ENCODE measurements at regions not wholly inside any gene's neighbourhood (a gene's known extent, or its start where the extent isn't known, plus 50 kb on each side); places are given as distances from the start of the nearest gene placed in this dataset.

DNA sequence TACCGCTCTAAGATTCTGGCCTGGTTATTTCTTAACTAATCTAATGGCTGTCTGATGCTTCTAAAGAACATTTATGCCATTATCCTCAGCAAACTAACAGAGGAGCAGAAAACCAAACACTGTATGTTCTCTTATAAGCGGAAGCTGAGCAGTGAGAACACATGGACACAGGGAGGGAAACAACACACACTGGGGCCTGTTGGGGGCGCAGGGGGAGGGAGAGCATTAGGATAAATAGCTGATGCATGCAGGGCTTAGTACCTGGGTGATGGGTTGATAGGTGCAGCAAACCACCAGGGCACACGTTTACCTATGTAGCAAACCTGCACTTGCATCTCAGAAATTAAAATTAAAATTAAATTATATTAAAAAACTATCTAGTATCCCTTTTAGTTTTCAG is 853.5 kb downstream of the GATA3 start:
- Histone ChIP-seq H3K27ac (ENCODE audit: low read length) (no peak overlapping the region), H3K4me1 (ENCODE audit: control insufficient read depth in 1 of 2, extremely low read depth in 1 of 2, insufficient read depth in 2 of 2, low read length in 2 of 2) (no peaks in the 10 kb centered on the region), H3K4me3 (ENCODE audit: control insufficient read depth in 1 of 2, extremely low read depth in 1 of 2, low read length in 1 of 2) (no peak overlapping the region), H3K27me3 (replicated peaks in 1 of 2; ENCODE audit: control insufficient read depth in 2 of 2, extremely low read depth in 1 of 2, insufficient read depth in 2 of 2, low read length in 1 of 2) (no peaks in the 10 kb centered on the region), H3K36me3 (ENCODE audit: control insufficient read depth in 2 of 2, extremely low read depth in 1 of 2, insufficient read depth in 1 of 2, low read length in 1 of 2) (no peaks in the 10 kb centered on the region), H3K9me3 (no peaks in the 10 kb centered on the region)
- H3K4me1 Mint-ChIP-seq: no peaks in the 10 kb centered on the region
- CTCF ChIA-PET: no interaction called here
- no peak for DNase-seq
- peaks cover 0 to 3% (median 0%) of the 10 kb centered on the region in 3 donors for H3K9me3 Mint-ChIP-seq
- no peaks in the 10 kb centered on the region for H3K27me3 Mint-ChIP-seq
- 100% methylated on average over 2 of the region's 4 CpGs for WGBS (ENCODE audit: insufficient coverage)
- no peak for ATAC-seq (replicated peaks in 1 of 4)
- H3K27ac Mint-ChIP-seq: no peak overlapping the region
- POLR2A ChIA-PET: no interaction called here
- peaks cover 3% of the 10 kb centered on the region for H3K36me3 Mint-ChIP-seq
- H3K4me3 Mint-ChIP-seq: no peak overlapping the region

DNA sequence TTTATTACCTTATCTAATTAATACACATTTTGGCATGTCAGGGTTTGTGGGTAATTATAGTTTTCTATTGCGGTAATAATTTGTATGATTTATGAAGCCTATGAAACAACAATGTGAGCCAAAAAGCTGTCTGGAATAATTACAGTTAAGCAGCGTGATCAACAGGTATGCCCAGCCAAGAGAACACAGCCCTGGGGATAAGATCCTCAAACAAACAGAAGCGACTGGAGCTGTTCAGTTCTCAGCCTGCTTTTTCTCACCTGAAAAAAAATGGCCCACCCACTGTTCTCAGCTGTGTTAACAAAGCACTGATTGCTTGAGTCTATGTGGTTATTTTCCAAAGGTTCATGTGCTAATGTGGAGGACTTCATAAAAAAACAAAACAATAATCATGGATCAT is 855.8 kb downstream of the GATA3 start:
- peaks cover 3% of the 10 kb centered on the region for H3K36me3 Mint-ChIP-seq
- POLR2A ChIA-PET: no interaction called here
- no peaks in the 10 kb centered on the region for H3K27me3 Mint-ChIP-seq
- H3K9me3 Mint-ChIP-seq: peaks cover 0 to under 1% (median 0%) of the 10 kb centered on the region in 3 donors
- no peaks in the 10 kb centered on the region for H3K4me1 Mint-ChIP-seq
- DNase-seq (no peak), ATAC-seq (replicated peaks in 1 of 4) (no peak)
- CTCF ChIA-PET: no interaction called here
- no peaks in the 10 kb centered on the region for H3K27me3 ChIP-seq (replicated peaks in 1 of 2; ENCODE audit: control insufficient read depth in 2 of 2, extremely low read depth in 1 of 2, insufficient read depth in 2 of 2, low read length in 1 of 2)
- no peak overlapping the region for H3K27ac ChIP-seq (ENCODE audit: low read length)
- H3K27ac Mint-ChIP-seq: no peak overlapping the region
- no peaks in the 10 kb centered on the region for H3K4me1 ChIP-seq (ENCODE audit: control insufficient read depth in 1 of 2, extremely low read depth in 1 of 2, insufficient read depth in 2 of 2, low read length in 2 of 2)
- no peak overlapping the region for H3K4me3 ChIP-seq (ENCODE audit: control insufficient read depth in 1 of 2, extremely low read depth in 1 of 2, low read length in 1 of 2)
- no peak overlapping the region for H3K4me3 Mint-ChIP-seq
- no peaks in the 10 kb centered on the region for H3K9me3 ChIP-seq
- 100% methylated on average over 1 of the region's 3 CpGs for WGBS (ENCODE audit: insufficient coverage)
- no peaks in the 10 kb centered on the region for H3K36me3 ChIP-seq (ENCODE audit: control insufficient read depth in 2 of 2, extremely low read depth in 1 of 2, insufficient read depth in 1 of 2, low read length in 1 of 2)

DNA sequence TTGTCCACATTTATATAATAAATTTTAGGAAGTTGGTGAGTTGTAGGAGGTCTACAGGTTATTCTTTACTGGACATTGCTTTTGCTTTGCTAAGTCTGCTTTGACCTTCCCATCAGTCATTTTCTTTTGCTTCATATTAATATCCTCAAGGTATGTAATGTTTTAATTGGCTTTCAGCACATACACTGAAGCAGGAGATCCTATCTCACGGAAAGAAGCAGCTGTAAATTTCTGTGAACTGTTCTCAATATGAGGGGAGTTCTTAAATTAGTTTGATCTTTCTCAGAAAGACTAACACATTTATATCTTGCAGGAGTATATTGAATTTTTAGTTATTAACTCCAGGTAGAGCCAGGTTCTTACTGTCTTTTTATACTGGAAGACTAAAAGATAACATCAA is 856.5 kb downstream of the GATA3 start:
- no CpG with 5 or more reads among the region's 1 CpG for WGBS (ENCODE audit: insufficient coverage)
- no peaks in the 10 kb centered on the region for H3K4me1 ChIP-seq (ENCODE audit: control insufficient read depth in 1 of 2, extremely low read depth in 1 of 2, insufficient read depth in 2 of 2, low read length in 2 of 2)
- no peaks in the 10 kb centered on the region for H3K9me3 ChIP-seq
- H3K36me3 ChIP-seq (ENCODE audit: control insufficient read depth in 2 of 2, extremely low read depth in 1 of 2, insufficient read depth in 1 of 2, low read length in 1 of 2): no peaks in the 10 kb centered on the region
- no peaks in the 10 kb centered on the region for H3K27me3 Mint-ChIP-seq
- no peak for DNase-seq
- H3K4me3 ChIP-seq (ENCODE audit: control insufficient read depth in 1 of 2, extremely low read depth in 1 of 2, low read length in 1 of 2): no peak overlapping the region
- H3K9me3 Mint-ChIP-seq: no peaks in the 10 kb centered on the region
- CTCF ChIA-PET: no interaction called here
- no peaks in the 10 kb centered on the region for H3K4me1 Mint-ChIP-seq
- no peak overlapping the region for H3K4me3 Mint-ChIP-seq
- H3K27me3 ChIP-seq (replicated peaks in 1 of 2; ENCODE audit: control insufficient read depth in 2 of 2, extremely low read depth in 1 of 2, insufficient read depth in 2 of 2, low read length in 1 of 2): no peaks in the 10 kb centered on the region
- H3K36me3 Mint-ChIP-seq: peaks cover 3% of the 10 kb centered on the region
- POLR2A ChIA-PET: no interaction called here
- no peak overlapping the region for H3K27ac Mint-ChIP-seq
- ATAC-seq (replicated peaks in 1 of 4): no peak
- no peak overlapping the region for H3K27ac ChIP-seq (ENCODE audit: low read length)

DNA sequence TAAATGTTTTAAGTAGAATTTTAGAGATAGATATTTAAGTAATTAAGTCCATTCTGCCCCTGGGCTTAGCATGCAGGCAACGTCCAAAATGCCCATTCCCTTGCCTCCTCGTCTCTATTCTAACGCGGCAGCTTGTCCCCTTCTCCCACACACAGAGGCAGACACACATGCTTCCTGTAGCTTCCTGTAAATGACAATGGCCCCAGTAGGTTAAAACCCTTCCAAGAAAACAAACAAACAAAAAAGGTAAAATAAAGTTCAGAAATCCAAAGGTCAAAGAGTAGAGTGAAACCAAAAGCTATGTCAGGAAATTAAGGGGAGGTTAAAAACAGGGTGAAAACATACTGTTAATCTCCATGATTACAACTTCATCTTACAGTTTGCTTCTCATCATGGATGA is 857.6 kb downstream of the GATA3 start:
- H3K9me3 ChIP-seq: no peaks in the 10 kb centered on the region
- no peaks in the 10 kb centered on the region for H3K4me1 ChIP-seq (ENCODE audit: control insufficient read depth in 1 of 2, extremely low read depth in 1 of 2, insufficient read depth in 2 of 2, low read length in 2 of 2)
- WGBS (ENCODE audit: insufficient coverage): no CpG with 5 or more reads among the region's 4 CpGs
- H3K9me3 Mint-ChIP-seq: no peaks in the 10 kb centered on the region
- no peaks in the 10 kb centered on the region for H3K4me1 Mint-ChIP-seq
- no peak overlapping the region for H3K27ac ChIP-seq (ENCODE audit: low read length)
- no peak for ATAC-seq (replicated peaks in 1 of 4)
- no peaks in the 10 kb centered on the region for H3K27me3 Mint-ChIP-seq
- ChIA-PET CTCF (no interaction called here), POLR2A (no interaction called here)
- no peak overlapping the region for H3K4me3 Mint-ChIP-seq
- H3K27ac Mint-ChIP-seq: no peak overlapping the region
- H3K36me3 ChIP-seq (ENCODE audit: control insufficient read depth in 2 of 2, extremely low read depth in 1 of 2, insufficient read depth in 1 of 2, low read length in 1 of 2): no peaks in the 10 kb centered on the region
- H3K36me3 Mint-ChIP-seq: no peaks in the 10 kb centered on the region
- DNase-seq: no peak
- no peak overlapping the region for H3K4me3 ChIP-seq (ENCODE audit: control insufficient read depth in 1 of 2, extremely low read depth in 1 of 2, low read length in 1 of 2)
- H3K27me3 ChIP-seq (replicated peaks in 1 of 2; ENCODE audit: control insufficient read depth in 2 of 2, extremely low read depth in 1 of 2, insufficient read depth in 2 of 2, low read length in 1 of 2): no peaks in the 10 kb centered on the region

DNA sequence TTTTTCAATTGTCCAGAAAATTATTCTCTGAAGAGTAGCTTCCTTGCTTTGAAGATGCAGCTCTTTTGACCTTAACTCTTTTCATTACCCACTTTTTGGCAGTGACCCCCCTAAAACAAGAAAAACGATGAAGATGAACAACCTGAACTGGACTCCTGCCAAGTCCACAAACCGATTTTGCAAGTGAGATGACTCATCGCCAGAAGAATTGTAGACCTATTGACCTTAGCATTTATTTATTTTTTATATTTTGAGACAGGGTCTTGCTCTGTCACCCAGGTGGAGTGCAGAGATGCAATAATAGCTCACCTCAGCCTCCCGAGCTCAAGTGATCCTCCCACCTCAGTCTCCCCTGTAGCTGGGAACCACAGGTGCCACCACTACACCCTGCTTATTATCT is 859.2 kb downstream of the GATA3 start:
- H3K27me3 Mint-ChIP-seq: no peaks in the 10 kb centered on the region

DNA sequence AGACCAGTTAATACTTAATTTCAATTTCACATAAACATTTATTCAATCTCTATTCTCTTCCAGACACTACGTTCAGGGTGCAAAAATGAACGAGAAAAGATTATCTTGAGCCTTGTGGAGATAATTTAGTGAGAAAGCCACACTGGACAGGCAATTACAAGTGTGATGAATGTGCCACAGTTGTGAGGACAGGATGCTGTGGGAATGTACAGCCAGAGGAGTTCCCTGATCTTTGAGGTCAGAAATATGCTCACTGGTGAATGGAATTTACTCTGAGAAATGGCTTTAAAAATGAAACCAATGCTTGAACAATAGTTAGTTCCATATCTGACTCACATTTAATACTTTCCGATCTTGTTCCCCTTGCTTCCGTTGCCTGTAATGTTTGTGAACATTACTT is 864.8 kb downstream of the GATA3 start:
- CTCF ChIA-PET: interaction anchor here in 1 of 2 donors (0.6 kb wide), 1 partner anchor 1792 kb away, joined by 3 read pairs; no protein-coding TSS in a partner anchor
- no peak for DNase-seq
- Histone ChIP-seq H3K9me3 (no peaks in the 10 kb centered on the region), H3K4me1 (ENCODE audit: control insufficient read depth in 1 of 2, extremely low read depth in 1 of 2, insufficient read depth in 2 of 2, low read length in 2 of 2) (no peaks in the 10 kb centered on the region), H3K36me3 (ENCODE audit: control insufficient read depth in 2 of 2, extremely low read depth in 1 of 2, insufficient read depth in 1 of 2, low read length in 1 of 2) (no peaks in the 10 kb centered on the region), H3K27me3 (replicated peaks in 1 of 2; ENCODE audit: control insufficient read depth in 2 of 2, extremely low read depth in 1 of 2, insufficient read depth in 2 of 2, low read length in 1 of 2) (no peaks in the 10 kb centered on the region), H3K4me3 (ENCODE audit: control insufficient read depth in 1 of 2, extremely low read depth in 1 of 2, low read length in 1 of 2) (no peak overlapping the region), H3K27ac (ENCODE audit: low read length) (no peak overlapping the region)
- H3K9me3 Mint-ChIP-seq: no peaks in the 10 kb centered on the region
- H3K27me3 Mint-ChIP-seq: no peaks in the 10 kb centered on the region
- POLR2A ChIA-PET: no interaction called here
- H3K4me1 Mint-ChIP-seq: no peaks in the 10 kb centered on the region
- no peak overlapping the region for H3K27ac Mint-ChIP-seq
- no peak overlapping the region for H3K4me3 Mint-ChIP-seq
- H3K36me3 Mint-ChIP-seq: no peaks in the 10 kb centered on the region
- WGBS (ENCODE audit: insufficient coverage): 40% methylated on average over 1 of the region's 4 CpGs
- no peak for ATAC-seq (replicated peaks in 1 of 4)

More for the DNA sequence above, 859.2 kb downstream of the GATA3 start:
- no peak overlapping the region for H3K4me3 ChIP-seq (ENCODE audit: control insufficient read depth in 1 of 2, extremely low read depth in 1 of 2, low read length in 1 of 2)
- ATAC-seq (replicated peaks in 1 of 4) (no peak), DNase-seq (no peak)
- no peaks in the 10 kb centered on the region for H3K36me3 ChIP-seq (ENCODE audit: control insufficient read depth in 2 of 2, extremely low read depth in 1 of 2, insufficient read depth in 1 of 2, low read length in 1 of 2)
- no peaks in the 10 kb centered on the region for H3K9me3 ChIP-seq
- no peaks in the 10 kb centered on the region for H3K27me3 ChIP-seq (replicated peaks in 1 of 2; ENCODE audit: control insufficient read depth in 2 of 2, extremely low read depth in 1 of 2, insufficient read depth in 2 of 2, low read length in 1 of 2)
- CTCF ChIA-PET: no interaction called here
- H3K4me1 Mint-ChIP-seq: no peaks in the 10 kb centered on the region
- no peaks in the 10 kb centered on the region for H3K36me3 Mint-ChIP-seq
- H3K4me1 ChIP-seq (ENCODE audit: control insufficient read depth in 1 of 2, extremely low read depth in 1 of 2, insufficient read depth in 2 of 2, low read length in 2 of 2): no peaks in the 10 kb centered on the region
- no peaks in the 10 kb centered on the region for H3K9me3 Mint-ChIP-seq
- WGBS (ENCODE audit: insufficient coverage): no CpG with 5 or more reads among the region's 4 CpGs
- no peak overlapping the region for H3K27ac ChIP-seq (ENCODE audit: low read length)
- POLR2A ChIA-PET: interaction anchor here in 1 of 2 donors (1.1 kb wide), 1 partner anchor 14 kb away, joined by 3 read pairs; no protein-coding TSS in a partner anchor
- H3K27ac Mint-ChIP-seq: no peak overlapping the region
- H3K4me3 Mint-ChIP-seq: no peak overlapping the region

DNA sequence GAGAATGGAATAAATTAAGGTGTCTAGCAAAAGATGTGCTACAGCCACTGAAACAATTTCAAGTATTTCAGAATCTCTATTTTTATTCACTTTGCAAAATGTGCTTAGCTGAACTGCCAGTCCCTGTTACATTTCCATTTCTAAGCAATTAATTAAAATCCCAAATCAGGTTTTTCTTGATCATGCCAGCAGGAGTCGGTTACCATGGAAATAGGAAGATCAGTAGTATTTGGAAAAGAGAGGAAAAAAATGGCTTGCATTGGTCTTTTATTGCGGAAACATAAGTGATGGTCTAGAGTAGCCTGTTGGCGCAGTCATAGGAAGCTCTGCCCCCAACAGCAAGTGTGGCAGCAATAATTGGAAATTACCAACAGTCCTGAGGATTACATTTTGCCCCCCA is 867.1 kb downstream of the GATA3 start:
- Mint-ChIP-seq H3K9me3 (peaks cover 0 to 6% (median 5%) of the 10 kb centered on the region in 3 donors), H3K4me1 (no peaks in the 10 kb centered on the region), H3K27ac (no peak overlapping the region), H3K36me3 (no peaks in the 10 kb centered on the region), H3K4me3 (no peak overlapping the region), H3K27me3 (no peaks in the 10 kb centered on the region)
- no peak overlapping the region for H3K27ac ChIP-seq (ENCODE audit: low read length)
- H3K27me3 ChIP-seq (replicated peaks in 1 of 2; ENCODE audit: control insufficient read depth in 2 of 2, extremely low read depth in 1 of 2, insufficient read depth in 2 of 2, low read length in 1 of 2): no peaks in the 10 kb centered on the region
- no peaks in the 10 kb centered on the region for H3K4me1 ChIP-seq (ENCODE audit: control insufficient read depth in 1 of 2, extremely low read depth in 1 of 2, insufficient read depth in 2 of 2, low read length in 2 of 2)
- ATAC-seq (replicated peaks in 1 of 4): no peak
- no peaks in the 10 kb centered on the region for H3K9me3 ChIP-seq
- ChIA-PET POLR2A (no interaction called here), CTCF (no interaction called here)
- H3K36me3 ChIP-seq (ENCODE audit: control insufficient read depth in 2 of 2, extremely low read depth in 1 of 2, insufficient read depth in 1 of 2, low read length in 1 of 2): no peaks in the 10 kb centered on the region
- no peak overlapping the region for H3K4me3 ChIP-seq (ENCODE audit: control insufficient read depth in 1 of 2, extremely low read depth in 1 of 2, low read length in 1 of 2)
- WGBS (ENCODE audit: insufficient coverage): 93% methylated on average over 2 of the region's 3 CpGs
- DNase-seq: no peak
